ENCODE measurements at regions not wholly inside any gene's neighbourhood (a gene's known extent, or its start where the extent isn't known, plus 50 kb on each side); places are given as distances from the start of the nearest gene placed in this dataset.

DNA sequence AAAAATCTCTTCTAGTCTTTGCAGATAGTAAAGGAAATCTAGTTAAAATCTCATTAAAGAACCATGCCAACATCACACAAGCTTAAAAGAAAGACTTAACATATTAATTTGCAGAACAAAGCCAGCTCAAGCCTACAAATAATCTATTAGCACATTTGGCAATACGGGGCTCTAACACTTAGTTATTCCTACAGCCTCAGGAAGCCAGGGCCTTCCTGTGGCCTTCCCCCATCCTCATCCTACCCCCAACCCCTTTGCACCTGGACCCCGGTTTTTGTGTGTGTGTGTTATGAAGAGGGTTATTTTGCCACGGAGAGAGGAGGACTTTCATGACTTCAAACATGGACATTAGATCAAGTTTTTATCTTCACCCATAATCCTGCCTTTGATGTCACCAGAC, 64.6 kb downstream of the FOXB2 start:
- DNase-seq (no peak), ATAC-seq (ENCODE audit: insufficient read depth, low FRiP score) (no peak)
- Histone ChIP-seq H3K9me3 (ENCODE audit: control insufficient read depth in 4 of 4, insufficient read depth in 3 of 4, low read length in 3 of 4) (no peaks in the 10 kb centered on the region), H3K4me1 (ENCODE audit: control insufficient read depth in 5 of 5, insufficient read depth in 5 of 5, low read length in 5 of 5) (no peaks in the 10 kb centered on the region), H3K9ac (ENCODE audit: insufficient read depth in 1 of 2, low read length in 2 of 2) (no peak overlapping the region), H3K36me3 (ENCODE audit: control insufficient read depth in 4 of 4, insufficient read depth in 4 of 4, low read length in 4 of 4) (no peaks in the 10 kb centered on the region), H3K4me3 (no peak overlapping the region), H3K27ac (ENCODE audit: low read depth in 1 of 2, low read length in 1 of 2) (no peak overlapping the region), H3K27me3 (ENCODE audit: control insufficient read depth in 3 of 3, insufficient read depth in 3 of 3, low read length in 2 of 3) (no peaks in the 10 kb centered on the region)
- TF ChIP-seq, protein P1, sequence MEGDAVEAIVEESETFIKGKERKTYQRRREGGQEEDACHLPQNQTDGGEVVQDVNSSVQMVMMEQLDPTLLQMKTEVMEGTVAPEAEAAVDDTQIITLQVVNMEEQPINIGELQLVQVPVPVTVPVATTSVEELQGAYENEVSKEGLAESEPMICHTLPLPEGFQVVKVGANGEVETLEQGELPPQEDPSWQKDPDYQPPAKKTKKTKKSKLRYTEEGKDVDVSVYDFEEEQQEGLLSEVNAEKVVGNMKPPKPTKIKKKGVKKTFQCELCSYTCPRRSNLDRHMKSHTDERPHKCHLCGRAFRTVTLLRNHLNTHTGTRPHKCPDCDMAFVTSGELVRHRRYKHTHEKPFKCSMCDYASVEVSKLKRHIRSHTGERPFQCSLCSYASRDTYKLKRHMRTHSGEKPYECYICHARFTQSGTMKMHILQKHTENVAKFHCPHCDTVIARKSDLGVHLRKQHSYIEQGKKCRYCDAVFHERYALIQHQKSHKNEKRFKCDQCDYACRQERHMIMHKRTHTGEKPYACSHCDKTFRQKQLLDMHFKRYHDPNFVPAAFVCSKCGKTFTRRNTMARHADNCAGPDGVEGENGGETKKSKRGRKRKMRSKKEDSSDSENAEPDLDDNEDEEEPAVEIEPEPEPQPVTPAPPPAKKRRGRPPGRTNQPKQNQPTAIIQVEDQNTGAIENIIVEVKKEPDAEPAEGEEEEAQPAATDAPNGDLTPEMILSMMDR (IDR thresholded peaks at IDR 0.05; ENCODE audit: control extremely low read depth, extremely low read depth) = no peak
- 17 to 18% methylated on average over 3 of the region's 3 CpGs for WGBS, 2 donors

DNA sequence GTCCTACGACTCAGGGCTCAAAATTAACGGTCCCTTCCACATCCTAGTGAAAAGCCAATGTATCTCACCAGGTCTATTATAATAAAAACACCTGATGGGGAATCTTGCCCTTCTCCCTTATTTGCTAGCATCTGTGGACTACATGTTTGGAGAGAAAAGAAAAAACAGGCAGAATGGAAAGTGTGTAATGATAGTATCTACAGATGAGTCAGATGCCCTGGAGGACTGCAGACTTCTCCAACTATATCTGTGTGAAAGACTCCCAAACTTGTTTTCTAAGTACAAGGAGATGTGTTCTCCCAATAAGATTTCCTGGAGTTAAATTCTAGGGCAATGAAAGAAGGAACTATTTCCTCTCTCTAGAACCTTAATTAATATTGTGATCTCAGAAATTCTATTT, 66.0 kb downstream of the FOXB2 start:
- Histone ChIP-seq H3K4me3 (no peak overlapping the region), H3K36me3 (ENCODE audit: control insufficient read depth in 4 of 4, insufficient read depth in 4 of 4, low read length in 4 of 4) (no peaks in the 10 kb centered on the region), H3K9ac (ENCODE audit: insufficient read depth in 1 of 2, low read length in 2 of 2) (no peak overlapping the region), H3K27me3 (ENCODE audit: control insufficient read depth in 3 of 3, insufficient read depth in 3 of 3, low read length in 2 of 3) (no peaks in the 10 kb centered on the region), H3K27ac (ENCODE audit: low read depth in 1 of 2, low read length in 1 of 2) (no peak overlapping the region), H3K9me3 (ENCODE audit: control insufficient read depth in 4 of 4, insufficient read depth in 3 of 4, low read length in 3 of 4) (no peaks in the 10 kb centered on the region), H3K4me1 (ENCODE audit: control insufficient read depth in 5 of 5, insufficient read depth in 5 of 5, low read length in 5 of 5) (no peaks in the 10 kb centered on the region)
- no peak for DNase-seq
- TF ChIP-seq, protein P1 (IDR thresholded peaks at IDR 0.05; ENCODE audit: control extremely low read depth, extremely low read depth) = no peak
- ATAC-seq (ENCODE audit: insufficient read depth, low FRiP score) = no peak
- 70 to 87% methylated on average over 2 of the region's 2 CpGs for WGBS, 2 donors

DNA sequence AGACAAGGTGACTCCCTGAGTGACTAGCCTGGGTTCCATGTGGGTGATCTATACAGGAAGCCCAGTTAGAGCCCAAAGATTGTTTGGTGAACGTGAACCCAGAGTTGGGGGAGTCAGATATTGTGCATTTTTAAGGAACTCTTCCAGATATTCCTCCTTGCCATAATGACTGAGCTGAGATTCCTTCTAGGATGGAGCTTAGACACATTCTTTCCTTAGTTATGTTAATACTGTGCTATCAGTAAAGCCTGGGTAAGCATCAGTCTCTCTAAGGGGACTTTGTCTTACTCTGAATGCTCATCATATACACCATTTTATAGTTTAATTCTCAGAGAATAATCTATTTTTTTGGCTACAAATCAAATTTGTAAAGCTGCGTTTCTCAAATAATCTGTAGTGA, 68.1 kb downstream of the FOXB2 start:
- DNase-seq (no peak), ATAC-seq (ENCODE audit: insufficient read depth, low FRiP score) (no peak)
- H3K36me3 ChIP-seq (ENCODE audit: control insufficient read depth in 4 of 4, insufficient read depth in 4 of 4, low read length in 4 of 4) = no peaks in the 10 kb centered on the region
- no peak overlapping the region for H3K27ac ChIP-seq (ENCODE audit: low read depth in 1 of 2, low read length in 1 of 2)
- no peaks in the 10 kb centered on the region for H3K4me1 ChIP-seq (ENCODE audit: control insufficient read depth in 5 of 5, insufficient read depth in 5 of 5, low read length in 5 of 5)
- H3K9ac ChIP-seq (ENCODE audit: insufficient read depth in 1 of 2, low read length in 2 of 2) = no peak overlapping the region
- H3K4me3 ChIP-seq = no peak overlapping the region
- TF ChIP-seq, protein P1 (IDR thresholded peaks at IDR 0.05; ENCODE audit: control extremely low read depth, extremely low read depth) = no peak
- no peaks in the 10 kb centered on the region for H3K9me3 ChIP-seq (ENCODE audit: control insufficient read depth in 4 of 4, insufficient read depth in 3 of 4, low read length in 3 of 4)
- no peaks in the 10 kb centered on the region for H3K27me3 ChIP-seq (ENCODE audit: control insufficient read depth in 3 of 3, insufficient read depth in 3 of 3, low read length in 2 of 3)
- 77 to 78% methylated on average over 2 of the region's 2 CpGs for WGBS, 2 donors

DNA sequence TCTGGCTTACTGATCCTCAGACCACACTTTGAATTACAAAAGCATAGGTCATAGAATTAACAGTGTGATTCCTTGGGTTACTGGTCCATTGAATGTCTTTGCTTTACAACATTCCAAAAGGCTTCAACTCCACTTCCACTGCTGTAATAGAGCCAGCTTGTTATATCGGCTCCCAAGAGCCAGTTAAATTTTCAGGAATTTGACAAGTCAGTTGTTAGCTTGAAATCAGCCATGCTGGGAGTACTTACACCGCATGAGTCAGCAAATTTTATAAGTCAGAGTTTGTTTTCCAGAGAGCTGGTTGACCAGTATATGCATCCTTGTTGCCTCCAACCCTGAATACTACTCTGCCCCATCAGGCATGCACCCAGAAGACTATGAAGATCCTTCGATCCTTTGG, 73.1 kb downstream of the FOXB2 start:
- Histone ChIP-seq H3K4me3 (no peak overlapping the region), H3K9me3 (ENCODE audit: control insufficient read depth in 4 of 4, insufficient read depth in 3 of 4, low read length in 3 of 4) (peaks cover 0 to 2% (median 0%) of the 10 kb centered on the region in 4 donors), H3K36me3 (ENCODE audit: control insufficient read depth in 4 of 4, insufficient read depth in 4 of 4, low read length in 4 of 4) (no peaks in the 10 kb centered on the region), H3K27me3 (ENCODE audit: control insufficient read depth in 3 of 3, insufficient read depth in 3 of 3, low read length in 2 of 3) (no peaks in the 10 kb centered on the region), H3K27ac (ENCODE audit: low read depth in 1 of 2, low read length in 1 of 2) (no peak overlapping the region), H3K4me1 (ENCODE audit: control insufficient read depth in 5 of 5, insufficient read depth in 5 of 5, low read length in 5 of 5) (no peaks in the 10 kb centered on the region), H3K9ac (ENCODE audit: insufficient read depth in 1 of 2, low read length in 2 of 2) (no peak overlapping the region)
- peak in 2 of 3 donors; percentile 6 to 25 for DNase-seq
- TF ChIP-seq, protein P1 (IDR thresholded peaks at IDR 0.05; ENCODE audit: control extremely low read depth, extremely low read depth) = no peak
- 69 to 83% methylated on average over 3 of the region's 3 CpGs for WGBS, 2 donors
- no peak for ATAC-seq (ENCODE audit: insufficient read depth, low FRiP score)
